ENCODE measurements at regions not wholly inside any gene's neighbourhood (a gene's known extent, or its start where the extent isn't known, plus 50 kb on each side); places are given as distances from the start of the nearest gene placed in this dataset.
A peak's percentile ranks its signal among the peaks of the same experiment; 100 is the strongest.

- 67 to 74% methylated on average over 2 of the region's 2 CpGs for WGBS, 2 donors
- no peaks in the 10 kb centered on the region for H3K36me3 ChIP-seq (ENCODE audit: control insufficient read depth in 4 of 4, insufficient read depth in 4 of 4, low read length in 4 of 4)
- H3K4me1 ChIP-seq (ENCODE audit: control insufficient read depth in 5 of 5, insufficient read depth in 5 of 5, low read length in 5 of 5) = no peaks in the 10 kb centered on the region
- H3K27ac ChIP-seq (ENCODE audit: low read depth in 1 of 2, low read length in 1 of 2) = no peak overlapping the region
- no peak overlapping the region for H3K9ac ChIP-seq (ENCODE audit: insufficient read depth in 1 of 2, low read length in 2 of 2)
- no peak overlapping the region for H3K4me3 ChIP-seq
- peaks cover 0 to 4% (median 0%) of the 10 kb centered on the region in 4 donors for H3K9me3 ChIP-seq (ENCODE audit: control insufficient read depth in 4 of 4, insufficient read depth in 3 of 4, low read length in 3 of 4)
- no peak for ATAC-seq (ENCODE audit: insufficient read depth, low FRiP score)
- no peaks in the 10 kb centered on the region for H3K27me3 ChIP-seq (ENCODE audit: control insufficient read depth in 3 of 3, insufficient read depth in 3 of 3, low read length in 2 of 3)
- DNase-seq = no peak
- no peak for TF ChIP-seq CTCF (IDR thresholded peaks at IDR 0.05; ENCODE audit: control extremely low read depth, extremely low read depth)
Observed at GRCh38 chr17:51546114-51546513, 285.8 kb downstream of the UTP18 start.

GRCh38 chr17:51548125-51548524, 287.8 kb downstream of the UTP18 start:
- TF ChIP-seq CTCF (IDR thresholded peaks at IDR 0.05; ENCODE audit: control extremely low read depth, extremely low read depth) = no peak
- DNase-seq (no peak), ATAC-seq (ENCODE audit: insufficient read depth, low FRiP score) (no peak)
- 62 to 78% methylated on average over 2 to 4 of the region's 4 CpGs for WGBS, 2 donors
- Histone ChIP-seq H3K27me3 (ENCODE audit: control insufficient read depth in 3 of 3, insufficient read depth in 3 of 3, low read length in 2 of 3) (no peaks in the 10 kb centered on the region), H3K9ac (ENCODE audit: insufficient read depth in 1 of 2, low read length in 2 of 2) (no peak overlapping the region), H3K9me3 (ENCODE audit: control insufficient read depth in 4 of 4, insufficient read depth in 3 of 4, low read length in 3 of 4) (peaks cover 0 to 4% (median 0%) of the 10 kb centered on the region in 4 donors), H3K4me1 (ENCODE audit: control insufficient read depth in 5 of 5, insufficient read depth in 5 of 5, low read length in 5 of 5) (no peaks in the 10 kb centered on the region), H3K36me3 (ENCODE audit: control insufficient read depth in 4 of 4, insufficient read depth in 4 of 4, low read length in 4 of 4) (no peaks in the 10 kb centered on the region), H3K27ac (ENCODE audit: low read depth in 1 of 2, low read length in 1 of 2) (no peak overlapping the region), H3K4me3 (no peak overlapping the region)

GRCh38 chr17:51555153-51555552, 294.8 kb downstream of the UTP18 start:
- DNase-seq = peak in 2 of 3 donors; percentile 18 to 30
- no peak for ATAC-seq (ENCODE audit: insufficient read depth, low FRiP score)

More at GRCh38 chr17:51555153-51555552, 294.8 kb downstream of the UTP18 start:
- Histone ChIP-seq H3K4me3 (no peak overlapping the region), H3K36me3 (ENCODE audit: control insufficient read depth in 4 of 4, insufficient read depth in 4 of 4, low read length in 4 of 4) (no peaks in the 10 kb centered on the region), H3K27ac (ENCODE audit: low read depth in 1 of 2, low read length in 1 of 2) (no peak overlapping the region), H3K9me3 (ENCODE audit: control insufficient read depth in 4 of 4, insufficient read depth in 3 of 4, low read length in 3 of 4) (no peaks in the 10 kb centered on the region), H3K27me3 (ENCODE audit: control insufficient read depth in 3 of 3, insufficient read depth in 3 of 3, low read length in 2 of 3) (no peaks in the 10 kb centered on the region), H3K4me1 (ENCODE audit: control insufficient read depth in 5 of 5, insufficient read depth in 5 of 5, low read length in 5 of 5) (no peaks in the 10 kb centered on the region), H3K9ac (ENCODE audit: insufficient read depth in 1 of 2, low read length in 2 of 2) (no peak overlapping the region)
- WGBS, 2 donors = 61 to 90% methylated on average over 1 of the region's 1 CpG
- no peak for TF ChIP-seq CTCF (IDR thresholded peaks at IDR 0.05; ENCODE audit: control extremely low read depth, extremely low read depth)

All from lung (tissue), 11 donors.